GM21576 (cell line): ENCODE measurements at regions not wholly inside any gene's neighbourhood (a gene's known extent, or its start where the extent isn't known, plus 50 kb on each side); places are given as distances from the start of the nearest gene placed in this dataset.
A peak's percentile ranks its signal among the peaks of the same experiment; 100 is the strongest.
"Not testable (repeated sequence)": the region's sequence is repeated elsewhere in the genome, so short reads cannot be mapped to it uniquely, and the experiment has no call there.

Experiments
- ATAC-seq: cut with Tn5 transposase; IDR thresholded peaks from one replicate; pipeline ENCODE4 v1.9.1; 2021; ENCODE audit warnings: mild to moderate bottlenecking, moderate library complexity; ENCODE audit not compliant: unreplicated experiment

- ATAC-seq: peak; percentile 75
These were observed 5455.9 kb upstream of the TPTE start for GRCh38 chr21:5065240-5066211.

- ATAC-seq: not testable (repeated sequence)
These were observed 5454.6 kb upstream of the TPTE start for GRCh38 chr21:5066682-5067251.

- ATAC-seq: not testable (repeated sequence)
These were observed 5453.9 kb upstream of the TPTE start for GRCh38 chr21:5067326-5068048.

- not testable (repeated sequence) for ATAC-seq
These were observed 5452.7 kb upstream of the TPTE start for GRCh38 chr21:5068649-5069048.

GRCh38 chr21:5071180-5071579 lies 5450.2 kb upstream of the TPTE start:
- not testable (repeated sequence) for ATAC-seq

GRCh38 chr21:5076854-5077253 lies 5444.5 kb upstream of the TPTE start:
- not testable (repeated sequence) for ATAC-seq

- not testable (repeated sequence) for ATAC-seq
These were observed 5442.0 kb upstream of the TPTE start for GRCh38 chr21:5079361-5079760.

- ATAC-seq: not testable (repeated sequence)
These were observed 5441.4 kb upstream of the TPTE start for GRCh38 chr21:5080015-5080414.

GRCh38 chr21:5084246-5084645 lies 5437.1 kb upstream of the TPTE start:
- not testable (repeated sequence) for ATAC-seq

GRCh38 chr21:5085456-5085855 lies 5435.9 kb upstream of the TPTE start:
- ATAC-seq: not testable (repeated sequence)

GRCh38 chr21:5086416-5086815 lies 5435.0 kb upstream of the TPTE start:
- peak; percentile 51 for ATAC-seq

- not testable (repeated sequence) for ATAC-seq
These were observed 5432.6 kb upstream of the TPTE start for GRCh38 chr21:5088820-5089219.

GRCh38 chr21:5089399-5090089 lies 5431.8 kb upstream of the TPTE start:
- ATAC-seq: not testable (repeated sequence)

GRCh38 chr21:5090132-5091079 lies 5431.0 kb upstream of the TPTE start:
- not testable (repeated sequence) for ATAC-seq

GRCh38 chr21:5091274-5091673 lies 5430.1 kb upstream of the TPTE start:
- not testable (repeated sequence) for ATAC-seq

GRCh38 chr21:5095628-5096027 lies 5425.8 kb upstream of the TPTE start:
- not testable (repeated sequence) for ATAC-seq

GRCh38 chr21:5098010-5098743 lies 5423.2 kb upstream of the TPTE start:
- ATAC-seq: not testable (repeated sequence)

- not testable (repeated sequence) for ATAC-seq
These were observed 5420.7 kb upstream of the TPTE start for GRCh38 chr21:5100604-5101174.
